AG04449 (cell line): ENCODE measurements at regions not wholly inside any gene's neighbourhood (a gene's known extent, or its start where the extent isn't known, plus 50 kb on each side); places are given as distances from the start of the nearest gene placed in this dataset.

Source experiments
- CTCF ChIA-PET: fragments of 350-600 bp; formaldehyde crosslinking; extraction: SDS; loops from one replicate; lab custom pipeline; 2021; ENCODE audit warnings: antibody characterized with exemption; lab: Yijun Ruan, JAX
- POLR2A ChIA-PET: fragments of 400-600, 350-600 bp; formaldehyde crosslinking; extraction: SDS; loops from one replicate; lab custom pipeline; 2020; ENCODE audit warnings: antibody characterized with exemption, inconsistent platforms; lab: Yijun Ruan, JAX
- DNase-seq: peaks from one replicate; pipeline ENCODE4 v3.0.0-alpha.2; 2010; ENCODE audit warnings: low read depth, low spot score
- H3K4me3 ChIP-seq: 2 replicates; pipeline ENCODE4 v1.5.1; 2011; ENCODE audit warnings: low read depth, mild to moderate bottlenecking, control low read depth, low read length
- TF ChIP-seq, protein P1 (sequence below): IDR thresholded peaks from one replicate; pipeline ENCODE4 v1.5.1; 2011; ENCODE audit warnings: mild to moderate bottlenecking, moderate library complexity, low read length, control low read depth, inconsistent platforms; ENCODE audit not compliant: insufficient read depth; ENCODE audit errors: missing control alignments

DNA sequence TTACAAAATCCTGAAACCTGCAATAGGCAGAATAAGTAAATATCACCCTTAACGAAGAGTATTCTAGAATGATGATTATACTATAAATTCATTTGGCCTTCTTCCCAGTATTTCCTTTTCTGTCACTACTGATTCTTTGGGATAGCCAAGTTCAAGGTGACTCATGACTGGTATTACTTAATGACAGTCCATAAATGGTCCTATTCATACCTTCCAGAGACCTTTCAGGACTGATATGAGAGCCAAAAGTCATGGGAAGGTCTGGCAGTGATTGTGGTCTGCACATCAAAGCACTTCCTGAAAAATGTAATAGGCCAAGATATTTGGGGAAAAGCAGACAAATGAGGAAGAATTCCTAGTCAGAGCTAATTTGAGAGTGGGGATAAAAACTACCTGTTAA is 239.6 kb upstream of the FAM47A start:
- H3K4me3 ChIP-seq, result no peak overlapping the region
- no peak for DNase-seq
- ChIA-PET POLR2A (no interaction called here), CTCF (no interaction called here)
- TF ChIP-seq, protein P1, sequence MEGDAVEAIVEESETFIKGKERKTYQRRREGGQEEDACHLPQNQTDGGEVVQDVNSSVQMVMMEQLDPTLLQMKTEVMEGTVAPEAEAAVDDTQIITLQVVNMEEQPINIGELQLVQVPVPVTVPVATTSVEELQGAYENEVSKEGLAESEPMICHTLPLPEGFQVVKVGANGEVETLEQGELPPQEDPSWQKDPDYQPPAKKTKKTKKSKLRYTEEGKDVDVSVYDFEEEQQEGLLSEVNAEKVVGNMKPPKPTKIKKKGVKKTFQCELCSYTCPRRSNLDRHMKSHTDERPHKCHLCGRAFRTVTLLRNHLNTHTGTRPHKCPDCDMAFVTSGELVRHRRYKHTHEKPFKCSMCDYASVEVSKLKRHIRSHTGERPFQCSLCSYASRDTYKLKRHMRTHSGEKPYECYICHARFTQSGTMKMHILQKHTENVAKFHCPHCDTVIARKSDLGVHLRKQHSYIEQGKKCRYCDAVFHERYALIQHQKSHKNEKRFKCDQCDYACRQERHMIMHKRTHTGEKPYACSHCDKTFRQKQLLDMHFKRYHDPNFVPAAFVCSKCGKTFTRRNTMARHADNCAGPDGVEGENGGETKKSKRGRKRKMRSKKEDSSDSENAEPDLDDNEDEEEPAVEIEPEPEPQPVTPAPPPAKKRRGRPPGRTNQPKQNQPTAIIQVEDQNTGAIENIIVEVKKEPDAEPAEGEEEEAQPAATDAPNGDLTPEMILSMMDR, result no peak

DNA sequence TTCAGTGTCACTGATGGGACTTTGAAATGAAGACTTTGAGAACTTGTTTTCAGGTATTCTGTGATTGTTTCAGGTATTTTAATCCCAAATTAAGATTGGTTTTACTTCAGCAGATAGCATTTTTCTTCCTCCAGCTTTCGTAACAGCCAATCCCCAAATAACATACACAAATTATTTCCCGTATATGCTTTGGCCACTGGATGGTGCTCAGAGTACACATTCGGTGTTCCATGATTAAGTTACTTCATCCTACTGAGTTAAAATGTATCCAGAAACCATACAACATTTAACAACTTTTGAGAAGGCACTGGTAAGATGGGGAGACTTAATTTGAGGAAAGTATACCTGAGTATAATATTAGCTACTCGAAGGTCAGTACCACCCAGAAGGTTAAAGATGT is 233.4 kb upstream of the FAM47A start:
- ChIA-PET POLR2A (no interaction called here), CTCF (no interaction called here)
- DNase-seq, result no peak
- TF ChIP-seq, protein P1, result no peak
- H3K4me3 ChIP-seq, result no peak overlapping the region

DNA sequence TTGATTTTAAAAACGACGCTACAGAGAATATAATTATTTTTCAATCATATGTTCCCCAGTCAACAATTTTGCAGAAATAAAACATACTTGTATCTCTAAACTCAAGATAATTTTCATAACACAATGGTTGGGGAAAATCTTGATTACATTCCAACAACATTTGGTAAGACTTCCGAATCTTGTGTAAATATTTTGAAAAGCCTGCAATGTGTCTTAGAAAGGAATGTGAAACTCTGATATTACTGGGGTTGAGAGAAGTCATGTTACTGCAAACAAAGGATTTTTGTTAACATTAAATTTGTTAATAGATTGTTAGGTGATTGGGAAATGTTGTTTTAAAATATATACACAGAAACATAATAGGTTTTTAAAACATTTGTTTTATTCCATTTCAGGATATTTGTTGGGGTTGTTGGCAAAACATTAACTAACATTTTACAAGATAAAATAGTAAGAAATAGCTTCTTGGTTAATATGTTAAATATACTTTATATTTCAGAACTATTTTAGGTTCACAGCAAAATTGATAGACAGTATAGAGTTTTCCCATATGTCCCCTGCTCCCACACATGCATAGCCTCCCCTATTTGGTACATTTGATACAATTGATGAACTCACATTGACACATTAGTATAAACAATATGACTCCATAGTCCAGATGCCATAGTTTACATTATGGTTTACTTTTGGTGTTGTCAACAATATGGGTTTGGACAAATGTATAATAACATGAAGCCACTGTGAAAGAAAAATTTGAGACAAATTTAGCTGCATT is 218.6 kb upstream of the FAM47A start:
- ChIA-PET CTCF (no interaction called here), POLR2A (no interaction called here)

DNA sequence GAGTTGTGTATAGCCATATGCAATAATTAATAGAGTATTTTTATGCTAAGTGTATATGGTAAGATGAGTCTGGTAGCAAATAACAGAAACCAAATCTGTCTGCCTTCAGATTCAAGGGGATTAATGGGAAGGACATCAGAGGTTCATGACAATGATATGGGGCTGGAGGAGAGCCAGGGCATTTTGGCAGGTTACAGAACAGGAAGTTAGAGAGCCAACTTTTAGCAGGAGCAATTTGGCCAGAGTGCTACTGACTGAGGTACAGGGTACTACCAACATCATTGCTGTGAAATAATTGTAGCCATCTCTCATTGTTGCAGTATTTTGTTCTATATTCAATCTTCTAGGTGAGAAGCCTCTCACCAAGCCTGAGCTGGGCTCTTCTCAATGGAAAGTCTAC is 210.9 kb upstream of the FAM47A start:
- ChIA-PET POLR2A (no interaction called here), CTCF (no interaction called here)
- no peak overlapping the region for H3K4me3 ChIP-seq
- TF ChIP-seq, protein P1, result no peak
- no peak for DNase-seq

More for the DNA sequence above, 218.6 kb upstream of the FAM47A start:
- DNase-seq, result no peak
- H3K4me3 ChIP-seq, result no peak overlapping the region
- TF ChIP-seq, protein P1, result no peak

DNA sequence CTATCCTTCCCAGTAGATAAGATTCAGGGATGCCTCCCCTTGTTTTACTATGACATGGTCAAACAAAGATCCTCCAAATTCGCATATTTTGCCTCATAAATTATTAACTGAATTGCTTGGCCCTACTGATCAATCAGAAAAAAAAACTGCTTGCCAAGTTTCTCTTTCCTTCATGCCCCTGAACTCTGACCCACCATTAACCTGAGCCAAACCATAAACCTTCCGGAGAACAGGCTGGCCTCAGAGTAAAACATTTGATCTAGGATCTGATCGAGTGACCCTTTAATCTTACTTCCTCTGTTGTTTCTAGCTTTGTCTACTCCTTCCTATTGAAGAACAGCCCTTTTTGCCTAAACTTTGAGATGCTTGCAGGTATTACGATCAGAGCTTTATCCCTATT is 209.7 kb upstream of the FAM47A start:
- CTCF ChIA-PET, result no interaction called here
- H3K4me3 ChIP-seq, result no peak overlapping the region
- POLR2A ChIA-PET, result no interaction called here
- DNase-seq, result no peak
- TF ChIP-seq, protein P1, result no peak

DNA sequence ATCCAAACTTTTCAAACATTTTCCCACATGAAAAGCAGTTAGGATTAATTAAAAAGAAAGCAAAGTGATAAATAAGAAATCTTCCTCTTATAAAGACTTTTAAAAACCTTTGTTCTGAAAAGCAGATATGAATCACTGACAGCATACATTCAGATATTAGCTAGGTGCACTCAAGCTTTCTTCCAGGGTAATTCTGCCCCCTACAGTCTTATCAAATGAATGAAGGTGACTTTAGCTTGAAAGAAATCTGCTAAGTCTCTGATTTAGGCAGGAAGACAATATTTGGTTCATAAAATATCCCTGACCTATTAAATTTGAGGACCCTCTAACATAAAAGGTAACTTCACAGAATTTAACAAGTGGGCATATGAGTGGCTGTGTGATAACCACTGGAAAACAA is 209.1 kb upstream of the FAM47A start:
- TF ChIP-seq, protein P1, result no peak
- POLR2A ChIA-PET, result no interaction called here
- no peak overlapping the region for H3K4me3 ChIP-seq
- DNase-seq, result no peak
- CTCF ChIA-PET, result no interaction called here
